ENCODE measurements at regions not wholly inside any gene's neighbourhood (a gene's known extent, or its start where the extent isn't known, plus 50 kb on each side); places are given as distances from the start of the nearest gene placed in this dataset.

DNA sequence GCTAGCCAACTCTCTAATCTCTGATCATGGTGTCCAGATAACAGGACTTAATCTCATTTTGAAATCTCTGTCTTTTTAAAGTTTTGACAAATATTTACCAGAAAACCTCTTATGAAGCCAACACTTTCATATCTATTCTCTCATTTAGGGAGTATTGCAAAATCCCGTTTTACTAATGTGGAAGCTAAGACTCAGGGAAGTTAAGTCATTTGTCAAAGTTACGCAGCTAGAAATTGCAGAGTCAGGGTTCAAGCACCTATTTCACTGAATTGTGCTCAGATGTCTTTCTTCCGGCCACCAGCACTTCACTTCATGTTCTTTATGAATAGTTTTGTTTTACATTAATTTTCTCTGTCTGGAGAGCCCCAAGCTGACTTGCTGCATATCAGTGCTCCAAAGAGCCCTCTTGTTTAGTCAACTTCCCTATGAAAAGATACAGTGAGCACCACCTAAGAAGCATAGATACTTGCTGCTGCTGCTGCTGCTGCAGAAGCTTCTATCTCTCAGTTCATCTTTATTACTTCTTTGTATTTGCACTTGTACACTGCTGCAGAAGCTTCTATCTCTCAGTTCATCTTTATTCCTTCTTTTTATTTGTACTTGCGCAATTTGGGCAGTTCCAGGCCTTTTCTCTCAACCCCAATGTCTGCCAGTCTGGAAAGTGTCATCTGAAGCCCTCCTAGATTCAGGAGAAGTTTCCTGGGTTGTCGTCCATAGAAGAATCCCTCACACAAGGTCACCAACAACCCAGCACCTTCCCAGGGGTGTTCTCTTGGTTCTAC, 329.7 kb downstream of the MAFB start:
- no peak for DNase-seq

GRCh38 chr20:40354880-40355279, 334.2 kb downstream of the MAFB start:
- DNase-seq: no peak

- DNase-seq: no peak
Measured at GRCh38 chr20:40343390-40343789, 345.6 kb downstream of the MAFB start.

GRCh38 chr20:40341561-40341960, 347.5 kb downstream of the MAFB start:
- no peak for DNase-seq

DNA sequence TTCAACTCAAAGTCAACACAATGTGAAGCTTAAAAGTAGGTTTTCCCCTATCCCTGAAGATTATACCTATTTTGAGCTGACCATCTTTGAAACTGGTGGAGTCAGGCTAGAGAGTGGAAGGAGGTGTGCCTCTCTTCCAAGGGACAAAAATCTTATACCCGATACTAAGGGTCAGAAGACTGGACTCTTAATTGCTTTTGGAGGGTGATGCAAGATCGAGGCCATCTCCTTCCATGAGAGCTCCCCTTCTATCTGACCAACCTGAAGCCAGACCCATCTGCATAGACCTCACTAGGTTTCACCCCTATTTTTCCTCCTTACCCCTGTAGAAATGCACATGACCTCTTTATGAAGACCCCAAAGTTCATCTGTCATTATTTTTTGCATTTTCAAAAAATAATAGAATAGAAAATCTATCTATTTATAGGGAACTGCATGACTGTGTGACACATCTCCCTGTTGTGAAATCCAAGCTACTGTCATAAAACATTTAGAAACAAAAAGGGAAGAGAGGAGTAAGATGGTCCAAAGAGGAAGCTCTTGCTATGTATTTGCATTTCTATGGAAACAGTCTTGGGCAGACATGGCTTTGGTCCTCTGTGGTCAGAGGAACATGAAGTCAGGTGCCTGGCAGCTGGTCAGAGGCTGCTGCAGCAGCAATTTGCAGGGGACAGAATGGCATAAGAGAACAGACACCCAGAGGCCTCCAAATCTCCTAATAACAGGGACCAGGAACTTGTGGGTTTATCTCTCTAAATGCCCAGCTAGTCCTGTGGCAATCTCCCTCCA, 349.2 kb downstream of the MAFB start:
- DNase-seq: no peak

GRCh38 chr20:40336533-40336932, 352.5 kb downstream of the MAFB start:
- DNase-seq: no peak

DNA sequence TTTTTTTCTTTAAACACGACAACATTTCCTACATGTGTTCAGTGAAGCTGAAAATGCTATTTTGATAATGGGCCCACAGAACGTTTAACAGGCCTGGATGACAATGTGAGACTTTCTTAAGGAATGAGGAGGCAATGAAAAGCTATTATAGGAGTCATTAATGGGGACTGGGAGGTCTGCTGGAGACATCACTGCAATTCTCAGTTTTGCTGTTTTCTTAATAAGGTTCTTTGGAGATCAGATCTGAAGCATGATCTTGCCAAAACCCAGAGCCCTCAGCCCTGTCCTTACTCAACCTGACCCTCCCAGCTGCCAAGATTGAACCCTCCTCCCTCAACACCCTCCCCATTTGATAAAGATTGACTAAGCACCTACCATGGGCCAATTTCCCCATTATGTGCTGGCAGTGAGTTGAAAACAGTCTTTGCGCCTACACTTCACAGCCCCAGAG, 353.1 kb downstream of the MAFB start:
- no peak for DNase-seq

- no peak for DNase-seq
Measured at GRCh38 chr20:40335437-40335836, 353.6 kb downstream of the MAFB start.

DNA sequence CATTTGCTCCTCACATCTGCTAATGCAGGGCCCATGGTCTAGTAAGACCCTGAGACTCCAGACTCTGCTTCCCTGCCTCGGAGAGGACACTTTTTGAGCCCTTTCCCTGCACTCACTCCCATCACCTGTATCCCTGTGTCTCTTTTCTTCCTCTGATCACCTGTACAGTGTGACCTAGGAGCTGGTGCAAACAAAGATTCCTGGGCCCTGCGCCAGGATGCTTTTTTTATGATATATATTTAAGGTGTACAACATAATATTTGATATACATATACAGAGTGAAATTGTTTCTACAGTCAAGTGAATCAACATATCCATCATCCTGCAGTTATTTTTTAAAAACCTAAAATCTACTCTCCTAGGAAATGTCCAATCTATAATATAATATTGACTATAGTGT, 355.4 kb downstream of the MAFB start:
- no peak for DNase-seq

DNA sequence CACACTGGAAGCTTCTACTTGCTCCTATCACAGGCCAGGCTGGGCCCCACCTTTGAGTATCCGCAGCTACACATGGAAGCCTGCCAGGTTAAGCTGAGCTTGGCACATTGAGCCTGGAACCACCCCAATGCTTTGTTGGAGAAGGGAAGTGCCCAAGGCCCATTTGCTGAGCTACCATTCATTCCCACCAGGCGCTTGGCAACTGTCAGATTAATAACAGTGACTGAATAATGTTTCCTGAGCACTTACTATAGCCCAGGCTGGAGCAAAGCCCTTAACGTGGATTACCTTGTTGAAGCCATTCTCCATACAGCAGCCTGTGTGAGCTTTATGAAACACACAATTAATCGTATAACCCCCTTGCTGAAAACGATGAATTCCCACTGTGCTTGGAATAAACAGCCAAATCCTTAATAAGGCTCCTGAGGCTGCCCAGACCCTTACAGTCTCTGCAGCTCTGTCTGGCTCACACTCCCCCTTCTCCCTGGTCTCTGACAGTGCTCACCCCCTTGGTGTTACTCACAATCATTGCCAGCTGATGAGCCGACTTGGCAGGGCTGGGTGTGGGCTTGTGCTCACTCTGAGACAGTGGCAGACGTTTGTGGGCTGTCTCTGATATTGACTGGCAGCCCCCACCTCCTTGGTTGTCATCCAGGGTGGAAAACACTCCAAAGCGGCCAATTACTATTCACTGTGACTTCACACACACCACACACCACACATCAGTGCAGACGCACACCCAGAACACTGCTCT, 357.1 kb downstream of the MAFB start:
- no peak for DNase-seq

DNA sequence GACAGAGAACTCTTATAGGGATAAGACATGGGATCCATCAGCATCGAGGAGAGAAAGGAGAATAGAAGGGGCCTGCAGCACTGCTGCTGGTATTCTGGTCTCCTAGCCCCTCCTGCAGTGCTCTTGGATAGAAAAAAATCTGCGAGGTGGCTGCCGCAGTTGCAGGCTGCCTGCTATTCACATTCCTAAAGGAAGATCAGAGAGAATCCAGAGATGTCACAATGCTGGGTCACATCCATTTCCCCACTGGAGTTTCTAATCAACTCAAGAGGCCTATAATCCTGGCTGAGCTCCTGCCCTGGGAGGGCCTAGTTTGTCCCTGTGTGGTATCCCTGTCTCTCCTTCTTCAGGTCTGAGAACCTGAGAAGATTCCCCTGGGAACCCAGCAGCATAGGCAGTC, 357.8 kb downstream of the MAFB start:
- DNase-seq: no peak

- no peak for DNase-seq
Measured at GRCh38 chr20:40329321-40329720, 359.7 kb downstream of the MAFB start.

GRCh38 chr20:40326784-40327183, 362.3 kb downstream of the MAFB start:
- DNase-seq: no peak

- DNase-seq: no peak
Measured at GRCh38 chr20:40325006-40325568, 363.9 kb downstream of the MAFB start.

DNA sequence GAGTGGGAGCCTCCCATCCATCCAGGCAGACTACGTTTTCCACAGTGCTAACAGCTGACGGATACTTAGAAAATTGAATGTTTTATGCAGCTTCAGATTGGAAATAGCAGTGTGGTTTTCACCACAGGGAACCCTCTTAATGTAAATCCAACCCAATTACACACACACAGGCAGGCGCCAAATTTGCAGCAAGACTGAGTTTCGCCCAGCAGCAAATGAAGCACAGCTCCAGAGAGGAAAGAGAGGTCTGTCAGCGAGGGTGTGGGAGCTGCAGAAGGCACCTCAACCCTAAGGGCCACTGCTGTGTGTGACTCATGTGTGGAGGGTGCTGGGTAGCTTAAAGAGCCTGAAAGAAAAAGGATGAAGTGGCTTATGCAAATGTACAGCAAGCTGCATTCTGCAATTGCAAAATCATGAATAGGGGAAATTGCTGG, 365.7 kb downstream of the MAFB start:
- no peak for DNase-seq

DNA sequence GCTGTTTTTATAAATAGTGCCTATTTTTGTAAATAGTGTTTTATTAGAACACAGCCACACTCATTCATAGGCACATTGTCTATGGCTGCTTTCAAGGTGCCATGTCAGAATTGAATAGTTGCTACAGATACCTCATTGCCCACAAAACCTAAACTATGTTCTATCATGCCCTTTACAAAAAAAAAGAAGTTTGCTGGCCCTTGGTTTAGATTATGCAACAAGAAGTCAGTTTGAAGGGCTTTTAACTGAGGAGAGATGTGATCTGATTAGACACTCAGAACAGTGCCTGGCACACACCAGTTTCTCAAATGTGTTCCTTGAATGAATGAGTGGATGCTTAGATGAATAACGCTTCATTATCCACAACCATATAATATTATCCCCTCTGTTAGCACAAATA, 366.1 kb downstream of the MAFB start:
- DNase-seq: no peak

GRCh38 chr20:40320517-40321011, 368.5 kb downstream of the MAFB start:
- DNase-seq: no peak

DNA sequence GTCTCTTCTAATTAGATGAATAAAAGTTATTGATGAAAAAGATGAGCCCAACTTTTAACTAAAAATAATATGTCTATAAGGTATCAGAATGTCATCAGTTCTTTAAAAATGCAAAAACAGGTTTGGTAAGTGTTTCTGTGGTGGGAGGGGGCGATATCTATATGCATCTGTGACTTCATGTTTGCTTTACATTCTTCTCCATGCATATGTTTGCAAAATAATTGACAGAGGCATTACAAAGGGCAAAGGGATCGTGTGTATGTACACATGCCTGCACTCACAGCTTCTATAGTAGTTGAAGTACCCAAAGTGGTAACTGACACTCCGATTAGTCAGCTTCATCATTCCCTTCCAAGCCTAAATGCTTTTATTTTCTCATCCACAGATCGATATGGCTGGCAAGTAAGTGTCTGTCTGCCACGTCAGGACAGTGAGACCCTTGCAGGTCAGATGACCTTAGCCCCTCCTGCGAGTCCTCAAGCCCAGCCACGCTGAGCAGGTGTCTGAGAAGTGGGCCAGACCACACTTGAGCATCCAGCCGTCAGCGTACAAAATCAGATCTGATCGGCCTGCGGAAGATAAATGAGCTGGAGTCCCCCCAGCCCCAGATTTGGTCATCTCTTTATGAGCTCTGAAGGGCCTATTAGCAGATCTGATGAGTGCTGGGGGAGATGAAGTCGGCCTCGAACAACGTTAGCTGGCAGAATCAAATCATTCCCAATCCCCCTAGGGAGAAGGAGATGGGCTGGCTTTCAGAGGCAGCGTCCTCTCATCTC, 369.1 kb downstream of the MAFB start:
- DNase-seq: no peak

DNA sequence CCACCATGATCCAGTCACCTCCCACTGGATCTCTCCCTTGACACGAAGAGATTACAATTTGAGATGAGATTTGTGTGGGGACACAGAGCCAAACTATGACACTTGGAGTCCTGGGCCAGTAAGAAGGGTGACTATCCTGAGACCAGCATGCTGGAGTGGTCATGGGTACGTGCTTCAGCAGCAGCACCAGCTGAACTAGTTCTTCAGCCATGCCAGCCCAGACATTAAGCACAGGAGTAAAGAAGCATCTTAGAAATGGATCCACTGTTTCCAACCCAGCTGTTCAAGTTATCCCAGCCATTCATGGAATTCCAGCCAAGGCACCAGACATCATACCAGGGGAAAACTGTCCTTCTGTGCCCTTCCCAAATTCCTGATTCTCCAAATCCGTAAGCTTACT, 370.0 kb downstream of the MAFB start:
- DNase-seq: no peak

DNA sequence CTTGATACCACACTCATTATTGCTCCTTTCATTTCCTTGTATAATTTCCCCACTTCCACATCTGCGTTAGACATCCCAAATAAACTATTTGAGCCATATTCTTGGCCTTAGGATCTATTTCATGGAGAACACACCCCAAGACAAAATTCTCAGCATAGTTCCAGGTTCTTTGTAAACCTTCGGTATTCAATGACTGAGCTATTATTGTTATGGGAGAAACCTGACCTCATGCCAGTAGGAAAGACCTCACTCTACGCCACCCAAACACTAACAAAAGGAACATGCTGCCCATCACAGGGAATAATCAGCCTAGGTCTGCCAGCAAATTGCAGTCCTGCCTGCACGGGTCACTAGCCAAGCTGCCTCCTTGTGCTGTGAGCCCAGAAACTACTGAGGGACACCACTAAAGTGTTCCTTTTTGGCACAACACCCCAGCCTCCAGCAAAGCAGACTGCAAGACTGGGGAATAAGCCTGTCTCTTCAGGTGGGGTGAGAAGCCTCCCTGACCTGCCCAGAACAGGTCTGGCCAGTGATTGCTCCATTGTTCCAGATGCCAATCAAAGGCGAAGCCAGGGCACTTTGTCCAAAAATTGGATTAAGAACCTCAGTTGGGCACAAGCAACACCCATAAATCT, 371.8 kb downstream of the MAFB start:
- no peak for DNase-seq

DNA sequence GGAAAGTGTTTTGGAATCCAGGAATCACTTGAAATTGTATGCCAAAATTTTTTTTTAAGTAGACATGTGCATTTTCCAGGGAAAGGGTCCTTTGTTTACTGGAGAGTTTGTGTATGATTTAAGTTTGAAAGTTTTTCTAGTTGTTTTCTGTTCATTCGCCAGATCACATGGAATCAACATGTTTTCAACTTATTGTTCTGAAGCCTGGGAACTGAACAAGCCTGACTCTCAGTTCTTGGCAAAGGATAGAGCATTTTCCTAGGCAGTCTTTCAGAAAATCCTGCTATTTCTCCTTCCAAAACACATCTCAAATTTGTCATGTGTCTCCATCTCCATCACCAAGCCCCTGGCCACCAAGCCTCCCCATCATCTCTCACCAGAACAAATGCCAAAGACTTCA, 374.8 kb downstream of the MAFB start:
- no peak for DNase-seq

GRCh38 chr20:40313730-40314129, 375.3 kb downstream of the MAFB start:
- DNase-seq: no peak

Measured in stimulated activated CD4-positive, alpha-beta T cell treated with anti-CD3 and anti-CD28 coated beads, Interleukin-4, amount 100 ng/mL, for 1 hour (primary cell).